ENCODE measurements at regions not wholly inside any gene's neighbourhood (a gene's known extent, or its start where the extent isn't known, plus 50 kb on each side); places are given as distances from the start of the nearest gene placed in this dataset.

GRCh38 chr2:150639383-150639782 lies 151.9 kb upstream of the RND3 start:
- CTCF ChIA-PET = no interaction called here
- intact Hi-C loops (cut with micrococcal nuclease) = no loop called here
- H3K27ac Mint-ChIP-seq = no peak overlapping the region

GRCh38 chr2:150631236-150631821 lies 143.9 kb upstream of the RND3 start:
- CTCF ChIA-PET = interaction anchor here (0.7 kb wide), 1 partner anchor 1318 kb away, joined by 3 read pairs; no protein-coding TSS in a partner anchor
- ATAC-seq = no peak
- Mint-ChIP-seq H3K4me1 (ENCODE audit: low read depth) (no peaks in the 10 kb centered on the region), H3K27me3 (no peaks in the 10 kb centered on the region), H3K27ac (no peak overlapping the region), H3K36me3 (ENCODE audit: low read depth) (no peaks in the 10 kb centered on the region), H3K9me3 (no peaks in the 10 kb centered on the region), H3K4me3 (no peak overlapping the region)
- intact Hi-C loops (cut with micrococcal nuclease) = no loop called here
- no peak for TF ChIP-seq CTCF (IDR thresholded peaks at IDR 0.05)
- POLR2A ChIA-PET = no interaction called here
- DNase-seq = no peak

More at GRCh38 chr2:150639383-150639782, 151.9 kb upstream of the RND3 start:
- ATAC-seq (no peak), DNase-seq (no peak)
- Mint-ChIP-seq H3K27me3 (peaks cover 2% of the 10 kb centered on the region), H3K36me3 (ENCODE audit: low read depth) (no peaks in the 10 kb centered on the region), H3K4me3 (no peak overlapping the region), H3K4me1 (ENCODE audit: low read depth) (no peaks in the 10 kb centered on the region), H3K9me3 (no peaks in the 10 kb centered on the region)
- TF ChIP-seq CTCF (IDR thresholded peaks at IDR 0.05) = no peak
- POLR2A ChIA-PET = no interaction called here

- no peaks in the 10 kb centered on the region for H3K36me3 Mint-ChIP-seq (ENCODE audit: low read depth)
- ChIA-PET CTCF (no interaction called here), POLR2A (no interaction called here)
- ATAC-seq (no peak), DNase-seq (no peak)
- no peaks in the 10 kb centered on the region for H3K4me1 Mint-ChIP-seq (ENCODE audit: low read depth)
- no peaks in the 10 kb centered on the region for H3K27me3 Mint-ChIP-seq
- TF ChIP-seq CTCF (IDR thresholded peaks at IDR 0.05) = no peak
- no peak overlapping the region for H3K4me3 Mint-ChIP-seq
- no peaks in the 10 kb centered on the region for H3K9me3 Mint-ChIP-seq
- no peak overlapping the region for H3K27ac Mint-ChIP-seq
- intact Hi-C loops (cut with micrococcal nuclease) = no loop called here
Observed at GRCh38 chr2:150630587-150631235, 143.2 kb upstream of the RND3 start.

- ATAC-seq (no peak), DNase-seq (no peak)
- no peak overlapping the region for H3K4me3 Mint-ChIP-seq
- no peak for TF ChIP-seq CTCF (IDR thresholded peaks at IDR 0.05)
- intact Hi-C loops (cut with micrococcal nuclease) = no loop called here
- POLR2A ChIA-PET = no interaction called here
- no peaks in the 10 kb centered on the region for H3K9me3 Mint-ChIP-seq
- CTCF ChIA-PET = no interaction called here
- no peak overlapping the region for H3K27ac Mint-ChIP-seq
- H3K27me3 Mint-ChIP-seq = no peaks in the 10 kb centered on the region
- H3K4me1 Mint-ChIP-seq (ENCODE audit: low read depth) = no peaks in the 10 kb centered on the region
- no peaks in the 10 kb centered on the region for H3K36me3 Mint-ChIP-seq (ENCODE audit: low read depth)
Observed at GRCh38 chr2:150627526-150627925, 140.1 kb upstream of the RND3 start.

- ATAC-seq = no peak
- ChIA-PET CTCF (no interaction called here), POLR2A (no interaction called here)
- DNase-seq = no peak
- H3K27me3 Mint-ChIP-seq = no peaks in the 10 kb centered on the region
- intact Hi-C loops (cut with micrococcal nuclease) = no loop called here
- no peaks in the 10 kb centered on the region for H3K4me1 Mint-ChIP-seq (ENCODE audit: low read depth)
- H3K36me3 Mint-ChIP-seq (ENCODE audit: low read depth) = no peaks in the 10 kb centered on the region
- no peak overlapping the region for H3K27ac Mint-ChIP-seq
- H3K4me3 Mint-ChIP-seq = no peak overlapping the region
- H3K9me3 Mint-ChIP-seq = no peaks in the 10 kb centered on the region
- TF ChIP-seq CTCF (IDR thresholded peaks at IDR 0.05) = no peak
Observed at GRCh38 chr2:150626934-150627411, 139.5 kb upstream of the RND3 start.
